ENCODE measurements at regions not wholly inside any gene's neighbourhood (a gene's known extent, or its start where the extent isn't known, plus 50 kb on each side); places are given as distances from the start of the nearest gene placed in this dataset.

GRCh38 chr5:98621821-98622220 is 151.6 kb upstream of the RGMB start:
- no peak for DNase-seq (ENCODE audit: low read depth in 4 of 4, low spot score in 3 of 4)

GRCh38 chr5:98624145-98624880 is 149.2 kb upstream of the RGMB start:
- DNase-seq (ENCODE audit: low read depth in 4 of 4, low spot score in 3 of 4), result no peak

- no peak for DNase-seq (ENCODE audit: low read depth in 4 of 4, low spot score in 3 of 4)
These were observed 146.3 kb upstream of the RGMB start for GRCh38 chr5:98627121-98627520.

GRCh38 chr5:98630621-98631020 is 142.8 kb upstream of the RGMB start:
- DNase-seq (ENCODE audit: low read depth in 4 of 4, low spot score in 3 of 4), result no peak

- no peak for DNase-seq (ENCODE audit: low read depth in 4 of 4, low spot score in 3 of 4)
These were observed 142.0 kb upstream of the RGMB start for GRCh38 chr5:98631311-98632054.

GRCh38 chr5:98635656-98636055 is 137.8 kb upstream of the RGMB start:
- DNase-seq (ENCODE audit: low read depth in 4 of 4, low spot score in 3 of 4), result no peak

- DNase-seq (ENCODE audit: low read depth in 4 of 4, low spot score in 3 of 4), result no peak
These were observed 136.3 kb upstream of the RGMB start for GRCh38 chr5:98637116-98637515.

GRCh38 chr5:98637557-98637956 is 135.9 kb upstream of the RGMB start:
- no peak for DNase-seq (ENCODE audit: low read depth in 4 of 4, low spot score in 3 of 4)

- DNase-seq (ENCODE audit: low read depth in 4 of 4, low spot score in 3 of 4), result no peak
These were observed 135.4 kb upstream of the RGMB start for GRCh38 chr5:98638111-98638510.

- DNase-seq (ENCODE audit: low read depth in 4 of 4, low spot score in 3 of 4), result no peak
These were observed 134.8 kb upstream of the RGMB start for GRCh38 chr5:98638701-98639100.

GRCh38 chr5:98639274-98639673 is 134.2 kb upstream of the RGMB start:
- no peak for DNase-seq (ENCODE audit: low read depth in 4 of 4, low spot score in 3 of 4)

GRCh38 chr5:98641671-98642070 is 131.8 kb upstream of the RGMB start:
- no peak for DNase-seq (ENCODE audit: low read depth in 4 of 4, low spot score in 3 of 4)

- DNase-seq (ENCODE audit: low read depth in 4 of 4, low spot score in 3 of 4), result no peak
These were observed 129.9 kb upstream of the RGMB start for GRCh38 chr5:98643569-98643968.

- DNase-seq (ENCODE audit: low read depth in 4 of 4, low spot score in 3 of 4), result no peak
These were observed 121.7 kb upstream of the RGMB start for GRCh38 chr5:98651715-98652114.

- DNase-seq (ENCODE audit: low read depth in 4 of 4, low spot score in 3 of 4), result no peak
These were observed 117.2 kb upstream of the RGMB start for GRCh38 chr5:98656125-98656795.

GRCh38 chr5:98656796-98657195 is 116.7 kb upstream of the RGMB start:
- no peak for DNase-seq (ENCODE audit: low read depth in 4 of 4, low spot score in 3 of 4)

GRCh38 chr5:98657559-98657958 is 115.9 kb upstream of the RGMB start:
- DNase-seq (ENCODE audit: low read depth in 4 of 4, low spot score in 3 of 4), result no peak

- no peak for DNase-seq (ENCODE audit: low read depth in 4 of 4, low spot score in 3 of 4)
These were observed 109.9 kb upstream of the RGMB start for GRCh38 chr5:98663521-98663920.

GRCh38 chr5:98664736-98665135 is 108.7 kb upstream of the RGMB start:
- DNase-seq (ENCODE audit: low read depth in 4 of 4, low spot score in 3 of 4), result no peak

- no peak for DNase-seq (ENCODE audit: low read depth in 4 of 4, low spot score in 3 of 4)
These were observed 93.5 kb upstream of the RGMB start for GRCh38 chr5:98679963-98680362.

GRCh38 chr5:98690002-98690401 is 83.5 kb upstream of the RGMB start:
- no peak for DNase-seq (ENCODE audit: low read depth in 4 of 4, low spot score in 3 of 4)

GRCh38 chr5:98694902-98695301 is 78.6 kb upstream of the RGMB start:
- no peak for DNase-seq (ENCODE audit: low read depth in 4 of 4, low spot score in 3 of 4)

Data from left renal pelvis (tissue), 4 donors.